Left renal pelvis (tissue), 4 donors: ENCODE measurements at regions not wholly inside any gene's neighbourhood (a gene's known extent, or its start where the extent isn't known, plus 50 kb on each side); places are given as distances from the start of the nearest gene placed in this dataset.

Experiments used
- DNase-seq, 4 donors: peaks; one replicate each; pipeline ENCODE4 v3.0.0-alpha.2; 2013; ENCODE audit warnings: low read depth in 4 of 4, low spot score in 3 of 4

GRCh38 chr20:60349418-60349817 is 391.2 kb downstream of the CDH26 start:
- no peak for DNase-seq

GRCh38 chr20:60352017-60352416 is 393.8 kb downstream of the CDH26 start:
- no peak for DNase-seq

DNA sequence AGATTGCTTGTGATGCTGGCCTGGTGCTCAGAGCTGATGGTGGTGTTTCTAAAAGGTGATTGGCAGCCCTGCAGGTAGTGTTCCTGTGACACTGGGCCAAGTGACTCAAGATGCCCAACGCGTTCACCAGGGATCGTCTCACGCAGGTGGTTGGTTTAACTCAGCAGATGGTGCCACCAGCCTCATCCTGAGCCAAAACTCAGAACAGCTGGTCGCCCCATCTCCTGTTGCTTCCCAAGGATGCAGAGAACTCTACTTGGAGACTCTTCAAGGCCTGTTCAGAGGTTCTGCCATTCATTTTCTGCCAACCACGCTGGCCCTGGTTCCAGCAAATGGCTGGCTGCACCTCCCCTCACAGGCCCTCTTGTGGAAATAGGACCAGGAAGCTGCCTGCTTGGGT is 394.4 kb downstream of the CDH26 start:
- DNase-seq = no peak

DNA sequence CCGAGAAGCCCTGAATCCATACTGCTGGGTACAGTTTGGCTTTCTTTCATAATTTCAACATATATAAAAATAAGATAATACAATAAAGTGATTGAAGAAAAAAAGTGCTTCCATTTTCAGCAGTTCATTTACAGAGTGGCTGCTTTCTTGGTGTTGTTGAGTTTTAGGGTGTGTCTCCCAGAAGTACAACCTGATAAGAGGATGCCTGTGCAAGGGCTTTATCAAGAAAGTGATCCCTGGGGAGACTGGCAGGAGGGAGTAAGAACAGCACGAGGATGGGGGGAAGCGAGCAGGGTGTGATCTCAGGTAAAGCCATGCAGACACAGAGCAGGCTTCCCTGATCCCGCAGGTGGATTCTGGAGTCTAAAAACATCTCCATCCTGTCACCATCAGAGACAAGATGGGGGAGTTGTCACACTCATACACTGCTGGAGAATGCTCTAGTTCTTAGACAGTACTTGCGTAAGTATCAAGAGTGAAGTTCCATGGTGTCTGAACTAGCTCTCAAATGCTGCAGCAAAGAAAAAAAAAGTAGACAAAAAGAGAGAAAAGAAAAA is 395.9 kb downstream of the CDH26 start:
- DNase-seq = no peak

DNA sequence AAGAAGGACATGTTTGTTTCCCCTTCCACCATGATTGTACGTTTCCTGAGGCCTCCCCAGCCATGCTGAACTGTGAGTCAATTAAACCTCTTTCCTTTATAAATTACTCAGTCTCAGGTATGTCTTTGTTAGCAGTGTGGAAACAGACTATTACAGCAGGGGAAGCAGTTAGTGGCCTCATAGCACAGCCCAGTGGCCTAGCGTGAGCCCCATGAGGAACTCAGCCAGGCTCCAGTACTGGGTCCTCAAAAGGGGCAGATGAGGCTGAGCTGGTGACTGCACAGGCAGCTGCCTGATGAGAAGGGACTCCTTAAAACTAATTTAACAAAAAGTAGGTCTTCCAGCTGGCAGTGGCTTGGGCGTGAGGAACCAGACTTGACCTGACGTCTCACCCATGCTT is 399.9 kb downstream of the CDH26 start:
- no peak for DNase-seq

DNA sequence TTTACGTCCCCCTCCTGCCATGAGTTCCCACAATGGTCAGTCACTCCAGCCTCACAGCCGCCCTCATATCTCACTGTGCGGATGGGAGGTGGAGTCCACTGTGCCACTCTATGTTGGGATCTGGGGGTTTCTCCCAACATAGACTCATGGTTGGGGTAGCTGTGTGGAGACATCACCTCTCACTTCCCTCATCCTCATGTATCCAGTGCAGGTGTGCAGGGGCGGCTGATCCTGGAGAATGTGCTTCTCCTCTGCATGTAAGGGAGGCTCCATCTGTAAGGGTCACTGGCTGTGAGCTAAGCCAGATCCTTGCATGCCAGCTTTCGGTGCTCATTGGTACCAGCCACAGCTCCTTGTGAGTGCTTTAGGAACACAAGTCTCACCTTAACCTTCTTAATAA is 400.8 kb downstream of the CDH26 start:
- no peak for DNase-seq

GRCh38 chr20:60361761-60362395 is 403.7 kb downstream of the CDH26 start:
- DNase-seq = no peak

DNA sequence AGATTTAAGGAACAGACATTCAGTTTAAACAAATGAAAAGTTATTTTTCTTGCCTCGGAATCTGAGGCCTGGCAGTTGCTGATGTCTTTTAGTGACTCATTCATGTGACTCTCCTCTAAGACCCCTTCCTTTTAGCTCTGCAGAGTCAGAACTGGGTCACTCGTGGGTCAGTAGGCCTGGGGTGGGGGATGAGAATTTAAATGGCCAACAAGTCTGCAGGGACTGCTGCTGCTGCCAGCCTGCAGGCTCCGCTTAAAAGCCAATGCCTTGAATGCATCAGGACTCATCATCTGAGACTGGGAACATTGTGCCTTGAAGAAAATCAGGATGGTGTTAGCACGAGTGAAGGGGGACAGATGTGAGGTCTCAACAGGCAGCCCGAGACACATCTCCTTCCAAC is 404.3 kb downstream of the CDH26 start:
- DNase-seq = no peak

- no peak for DNase-seq
These were observed 405.5 kb downstream of the CDH26 start for GRCh38 chr20:60363698-60364097.

GRCh38 chr20:60365064-60365666 is 406.9 kb downstream of the CDH26 start:
- DNase-seq = no peak

- DNase-seq = no peak
These were observed 407.7 kb downstream of the CDH26 start for GRCh38 chr20:60365882-60366281.

GRCh38 chr20:60371384-60371783 is 413.2 kb downstream of the CDH26 start:
- no peak for DNase-seq

DNA sequence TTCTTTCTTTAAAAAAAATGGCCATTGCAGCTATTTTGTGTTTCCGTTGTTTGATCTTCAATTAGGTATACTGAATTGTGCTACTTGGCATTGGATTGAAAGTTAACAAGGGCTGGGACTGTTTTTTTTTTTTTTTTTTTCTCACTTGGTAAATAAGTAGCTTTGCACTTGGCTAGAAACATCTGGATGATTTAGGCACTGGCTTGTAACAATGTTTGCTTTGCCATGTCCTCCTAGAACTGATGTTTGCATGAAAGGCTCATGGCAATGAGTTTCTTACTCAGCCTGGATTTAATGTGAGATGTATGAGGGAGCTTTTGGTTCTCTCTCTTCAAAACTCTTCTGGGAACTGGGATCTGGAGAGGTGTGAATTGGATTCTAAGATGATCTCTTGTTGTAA is 414.1 kb downstream of the CDH26 start:
- no peak for DNase-seq

DNA sequence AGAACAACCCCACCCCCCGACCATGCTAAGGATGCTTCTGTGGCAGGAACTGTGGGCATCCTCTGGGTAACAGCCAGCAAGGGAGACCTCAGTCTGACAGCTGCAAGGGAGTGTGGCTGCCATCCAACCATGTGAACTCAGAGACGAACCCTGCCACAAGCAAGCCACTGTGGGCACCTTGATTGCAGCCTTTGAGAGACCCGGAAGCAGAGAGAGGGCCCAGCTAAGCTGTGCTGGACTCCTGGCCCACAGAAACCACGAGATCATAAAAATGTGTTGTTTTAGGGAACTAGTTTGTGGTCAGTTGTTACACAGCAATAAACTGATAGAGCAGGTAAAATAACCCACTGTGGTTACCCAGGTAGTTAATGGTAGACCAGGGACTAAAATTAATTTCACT is 414.6 kb downstream of the CDH26 start:
- DNase-seq = no peak

DNA sequence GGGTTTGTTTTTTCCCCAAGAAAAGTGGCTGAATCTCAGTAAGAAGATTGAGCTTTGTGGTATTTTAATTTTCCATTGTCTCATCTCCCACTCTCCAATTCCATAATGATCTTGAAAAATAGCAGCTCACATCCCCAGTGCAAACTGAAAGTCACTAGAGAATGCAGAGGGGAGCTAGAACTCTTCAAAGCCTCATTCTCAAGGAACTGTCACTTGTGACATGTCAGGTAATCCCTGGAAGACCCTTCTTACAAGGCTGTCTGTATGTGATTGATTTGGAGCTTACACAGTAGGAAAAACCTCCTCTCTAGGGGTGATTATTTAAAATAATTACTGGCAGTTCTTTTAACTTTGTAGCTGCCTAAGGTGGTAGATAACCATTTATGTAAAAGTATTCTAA is 420.4 kb downstream of the CDH26 start:
- DNase-seq = no peak

DNA sequence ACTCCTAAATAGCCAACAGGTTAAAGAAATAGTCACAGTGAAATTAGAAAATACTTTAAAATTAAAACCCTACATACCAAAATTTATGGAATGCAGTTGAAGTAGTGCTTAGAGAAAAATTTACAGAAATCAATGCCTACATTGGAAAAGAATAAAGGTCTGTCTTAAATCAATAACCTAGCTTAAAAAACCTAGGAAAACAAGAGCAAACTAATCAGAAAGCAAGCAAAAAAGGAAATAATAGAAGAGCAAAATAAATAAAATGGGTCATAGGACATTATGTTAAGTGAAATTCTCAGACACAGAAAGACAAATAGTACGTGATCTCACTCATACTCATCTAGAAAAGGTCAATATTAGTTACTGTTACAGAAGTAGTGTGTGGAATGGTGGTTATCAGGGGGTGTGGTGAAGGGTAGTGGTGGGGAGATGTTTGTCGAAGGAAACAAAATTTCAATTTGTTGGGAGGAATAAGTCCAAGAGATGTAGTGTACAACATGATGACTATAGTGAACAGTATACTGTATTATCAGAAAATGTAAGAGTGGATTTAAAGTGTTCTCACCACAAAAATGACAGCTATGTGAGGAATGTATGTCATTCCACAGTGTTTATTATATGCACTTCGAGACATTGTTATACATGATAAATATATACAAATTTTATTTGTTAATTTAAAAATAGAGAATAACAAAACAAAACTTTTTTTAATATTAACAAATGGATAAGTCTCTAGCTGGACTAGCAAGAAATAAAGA is 423.6 kb downstream of the CDH26 start:
- DNase-seq = no peak

GRCh38 chr20:60389441-60389840 is 431.2 kb downstream of the CDH26 start:
- DNase-seq = no peak

DNA sequence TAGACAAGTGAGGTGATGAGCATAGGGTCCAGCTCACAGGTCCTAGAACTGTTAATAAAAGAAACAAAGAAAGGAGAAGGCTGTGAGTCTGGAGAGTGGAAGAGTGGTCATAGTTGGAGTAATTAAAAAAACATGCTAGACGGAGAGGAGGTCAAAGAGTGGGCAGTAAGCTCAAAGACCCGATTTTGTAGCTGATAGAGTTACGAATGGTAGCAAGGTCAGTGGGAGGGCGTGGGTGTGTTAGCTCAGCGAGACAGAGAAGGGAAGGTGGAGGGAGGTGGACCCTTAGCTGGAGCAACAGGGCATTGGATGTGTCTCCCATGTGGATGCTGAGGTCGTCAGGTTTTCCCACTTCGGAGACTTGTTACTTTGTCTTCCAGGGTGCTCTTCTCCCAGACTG is 431.7 kb downstream of the CDH26 start:
- DNase-seq = no peak

DNA sequence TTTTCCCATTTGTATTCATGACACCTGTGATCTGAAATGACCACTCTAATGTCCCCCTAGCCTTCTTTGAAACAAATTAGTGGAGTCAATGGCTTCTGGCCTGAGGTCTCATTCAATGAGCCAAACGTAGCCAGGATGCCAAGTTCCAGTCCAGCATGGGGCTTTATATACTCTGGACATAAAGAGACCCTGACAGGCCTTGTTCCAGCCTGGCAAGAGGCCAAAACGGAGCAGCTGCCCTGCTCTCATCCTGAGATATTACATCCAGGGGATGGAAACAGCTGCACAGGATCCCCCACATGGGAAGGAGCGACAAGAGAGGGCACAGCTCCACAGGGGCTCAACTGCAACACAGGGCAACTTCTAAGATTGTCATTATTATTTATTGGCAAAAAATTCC is 437.8 kb downstream of the CDH26 start:
- no peak for DNase-seq

DNA sequence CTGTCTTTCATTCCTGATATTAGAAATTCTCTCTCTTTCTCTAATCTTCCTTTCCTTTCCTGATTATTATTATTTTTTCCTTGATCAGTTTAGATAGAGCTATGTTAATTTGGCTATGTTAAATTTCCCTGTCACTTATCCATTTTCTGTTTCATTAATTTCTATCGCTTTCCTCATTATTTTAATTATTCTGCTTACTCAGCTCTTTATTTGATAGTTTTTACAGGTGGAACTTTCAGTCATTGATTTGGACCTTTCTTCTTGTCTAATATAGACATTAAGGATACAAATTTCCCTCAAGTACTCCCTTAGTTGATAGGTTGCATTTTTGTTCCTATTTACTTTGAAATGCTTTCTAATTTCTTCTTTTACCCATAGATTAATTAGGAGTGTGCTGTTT is 442.3 kb downstream of the CDH26 start:
- DNase-seq = no peak

GRCh38 chr20:60402189-60403058 is 444.2 kb downstream of the CDH26 start:
- DNase-seq = no peak
